ENCODE measurements at regions not wholly inside any gene's neighbourhood (a gene's known extent, or its start where the extent isn't known, plus 50 kb on each side); places are given as distances from the start of the nearest gene placed in this dataset.

DNA sequence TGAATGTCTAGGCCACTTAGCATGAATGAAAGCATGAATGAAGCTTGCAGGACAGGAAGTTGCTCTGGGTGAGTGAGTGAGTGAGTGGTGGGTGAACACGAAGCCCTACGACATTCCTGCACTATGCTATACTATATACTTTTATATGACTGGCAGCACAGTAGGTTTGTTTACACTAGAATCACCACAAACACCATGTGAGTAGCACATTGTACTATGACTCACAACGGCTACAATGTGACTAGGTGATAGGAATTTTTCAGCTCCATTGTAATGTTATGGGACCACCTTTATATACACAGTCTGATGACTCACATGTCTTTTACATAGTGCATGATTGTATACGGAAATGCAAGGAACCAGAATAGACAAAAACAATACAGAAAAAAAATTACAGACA is 1480.2 kb downstream of the AACS start:
- intact Hi-C loops (cut with DNase I; ENCODE audit: low total_unique reads) = no loop called here
- H3K36me3 ChIP-seq = no peaks in the 10 kb centered on the region
- in situ Hi-C loops (cut with MboI; ENCODE audit: low sequenced_read_pairs in 4 of 4) = no loop called here

DNA sequence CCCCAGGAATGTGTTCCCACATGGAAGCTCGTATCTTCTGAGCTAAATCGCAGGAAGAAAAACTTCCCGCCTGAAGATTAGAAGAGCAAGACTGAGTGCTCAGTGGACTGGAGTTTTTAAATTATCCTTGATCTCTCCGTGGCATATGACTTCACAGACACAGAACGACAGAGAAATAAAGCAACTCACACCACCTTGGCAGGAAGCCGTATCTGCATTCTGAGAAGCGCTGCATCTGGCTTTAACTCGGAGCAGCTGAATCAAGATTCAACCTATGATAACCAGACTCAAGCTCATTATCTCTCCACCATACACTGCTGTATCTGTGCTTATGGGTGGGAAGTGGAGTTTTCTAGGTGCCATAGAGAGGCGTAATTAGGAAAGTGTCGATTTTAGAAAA is 1482.7 kb downstream of the AACS start:
- H3K36me3 ChIP-seq = no peaks in the 10 kb centered on the region
- intact Hi-C loops (cut with DNase I; ENCODE audit: low total_unique reads) (no loop called here), in situ Hi-C loops (cut with MboI; ENCODE audit: low sequenced_read_pairs in 4 of 4) (no loop called here)
- H3K4me1 ChIP-seq = no peaks in the 10 kb centered on the region
- DNase-seq (no peak), ATAC-seq (no peak)
- no peak for TF ChIP-seq POLR2A (IDR thresholded peaks at IDR 0.05)
- TF ChIP-seq, protein P1, sequence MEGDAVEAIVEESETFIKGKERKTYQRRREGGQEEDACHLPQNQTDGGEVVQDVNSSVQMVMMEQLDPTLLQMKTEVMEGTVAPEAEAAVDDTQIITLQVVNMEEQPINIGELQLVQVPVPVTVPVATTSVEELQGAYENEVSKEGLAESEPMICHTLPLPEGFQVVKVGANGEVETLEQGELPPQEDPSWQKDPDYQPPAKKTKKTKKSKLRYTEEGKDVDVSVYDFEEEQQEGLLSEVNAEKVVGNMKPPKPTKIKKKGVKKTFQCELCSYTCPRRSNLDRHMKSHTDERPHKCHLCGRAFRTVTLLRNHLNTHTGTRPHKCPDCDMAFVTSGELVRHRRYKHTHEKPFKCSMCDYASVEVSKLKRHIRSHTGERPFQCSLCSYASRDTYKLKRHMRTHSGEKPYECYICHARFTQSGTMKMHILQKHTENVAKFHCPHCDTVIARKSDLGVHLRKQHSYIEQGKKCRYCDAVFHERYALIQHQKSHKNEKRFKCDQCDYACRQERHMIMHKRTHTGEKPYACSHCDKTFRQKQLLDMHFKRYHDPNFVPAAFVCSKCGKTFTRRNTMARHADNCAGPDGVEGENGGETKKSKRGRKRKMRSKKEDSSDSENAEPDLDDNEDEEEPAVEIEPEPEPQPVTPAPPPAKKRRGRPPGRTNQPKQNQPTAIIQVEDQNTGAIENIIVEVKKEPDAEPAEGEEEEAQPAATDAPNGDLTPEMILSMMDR (IDR thresholded peaks at IDR 0.05 in 4 of 5, conservative IDR thresholded peaks at IDR 0.05 in 1 of 5) = no peak
- H3K9me3 ChIP-seq = no peaks in the 10 kb centered on the region
- H3K4me3 ChIP-seq = no peak overlapping the region
- no peak overlapping the region for H3K27ac ChIP-seq
- H3K27me3 ChIP-seq = no peaks in the 10 kb centered on the region

More for the DNA sequence above, 1480.2 kb downstream of the AACS start:
- Histone ChIP-seq H3K9me3 (no peaks in the 10 kb centered on the region), H3K27ac (no peak overlapping the region), H3K4me3 (no peak overlapping the region), H3K4me1 (no peaks in the 10 kb centered on the region), H3K27me3 (no peaks in the 10 kb centered on the region)
- TF ChIP-seq POLR2A (IDR thresholded peaks at IDR 0.05) = no peak
- TF ChIP-seq, protein P1 (IDR thresholded peaks at IDR 0.05 in 4 of 5, conservative IDR thresholded peaks at IDR 0.05 in 1 of 5) = no peak
- ATAC-seq (no peak), DNase-seq (no peak)

- no peaks in the 10 kb centered on the region for H3K36me3 ChIP-seq
- H3K4me1 ChIP-seq = no peaks in the 10 kb centered on the region
- ATAC-seq (no peak), DNase-seq (no peak)
- TF ChIP-seq, protein P1 (IDR thresholded peaks at IDR 0.05 in 4 of 5, conservative IDR thresholded peaks at IDR 0.05 in 1 of 5) = no peak
- no peak for TF ChIP-seq POLR2A (IDR thresholded peaks at IDR 0.05)
- no peaks in the 10 kb centered on the region for H3K9me3 ChIP-seq
- H3K27me3 ChIP-seq = no peaks in the 10 kb centered on the region
- intact Hi-C loops (cut with DNase I; ENCODE audit: low total_unique reads) = no loop called here
- H3K27ac ChIP-seq = no peak overlapping the region
- H3K4me3 ChIP-seq = no peak overlapping the region
- in situ Hi-C loops (cut with MboI; ENCODE audit: low sequenced_read_pairs in 4 of 4) = no loop called here
These were observed 1486.6 kb downstream of the AACS start for GRCh38 chr12:126551869-126552268.

- H3K36me3 ChIP-seq = no peaks in the 10 kb centered on the region
- in situ Hi-C loops (cut with MboI; ENCODE audit: low sequenced_read_pairs in 4 of 4) (no loop called here), intact Hi-C loops (cut with DNase I; ENCODE audit: low total_unique reads) (no loop called here)
- H3K27ac ChIP-seq = no peak overlapping the region
- no peak for ATAC-seq
- no peak for DNase-seq
- H3K27me3 ChIP-seq = no peaks in the 10 kb centered on the region
- TF ChIP-seq, protein P1 (IDR thresholded peaks at IDR 0.05 in 4 of 5, conservative IDR thresholded peaks at IDR 0.05 in 1 of 5) = no peak
- TF ChIP-seq POLR2A (IDR thresholded peaks at IDR 0.05) = no peak
- H3K4me3 ChIP-seq = no peak overlapping the region
- no peaks in the 10 kb centered on the region for H3K4me1 ChIP-seq
- no peaks in the 10 kb centered on the region for H3K9me3 ChIP-seq
These were observed 1489.4 kb downstream of the AACS start for GRCh38 chr12:126554625-126555024.

- no peak for ATAC-seq
These were observed 1492.4 kb downstream of the AACS start for GRCh38 chr12:126557659-126558058.

More at GRCh38 chr12:126557659-126558058, 1492.4 kb downstream of the AACS start:
- H3K4me1 ChIP-seq = no peaks in the 10 kb centered on the region
- H3K9me3 ChIP-seq = no peaks in the 10 kb centered on the region
- no peaks in the 10 kb centered on the region for H3K36me3 ChIP-seq
- no peak for TF ChIP-seq POLR2A (IDR thresholded peaks at IDR 0.05)
- TF ChIP-seq, protein P1 (IDR thresholded peaks at IDR 0.05 in 4 of 5, conservative IDR thresholded peaks at IDR 0.05 in 1 of 5) = no peak
- in situ Hi-C loops (cut with MboI; ENCODE audit: low sequenced_read_pairs in 4 of 4) = no loop called here
- H3K27ac ChIP-seq = no peak overlapping the region
- no peak overlapping the region for H3K4me3 ChIP-seq
- H3K27me3 ChIP-seq = no peaks in the 10 kb centered on the region
- intact Hi-C loops (cut with DNase I; ENCODE audit: low total_unique reads) = no loop called here
- no peak for DNase-seq

All from gastrocnemius medialis (tissue), 4 donors.